ENCODE measurements at regions not wholly inside any gene's neighbourhood (a gene's known extent, or its start where the extent isn't known, plus 50 kb on each side); places are given as distances from the start of the nearest gene placed in this dataset.

- TF ChIP-seq CTCF (conservative IDR thresholded peaks at IDR 0.05; ENCODE audit: low read length) (no peak), EZH2phosphoT487 (IDR thresholded peaks at IDR 0.05; ENCODE audit: borderline replicate concordance, low read depth, low read length) (no peak)
Observed at GRCh38 chr21:41582866-41583265, 74.9 kb upstream of the TMPRSS2 start.
